Hippocampal formation (tissue), 2 donors: ENCODE measurements at regions not wholly inside any gene's neighbourhood (a gene's known extent, or its start where the extent isn't known, plus 50 kb on each side); places are given as distances from the start of the nearest gene placed in this dataset.

ENCODE experiments used
- DNase-seq, 2 donors: peaks; one replicate each; lab custom pipeline; 2025; lab: John Stamatoyannopoulos, UW

- DNase-seq, result no peak
Measured at GRCh38 chr9:3054017-3054586, 210.2 kb upstream of the PUM3 start.

DNA sequence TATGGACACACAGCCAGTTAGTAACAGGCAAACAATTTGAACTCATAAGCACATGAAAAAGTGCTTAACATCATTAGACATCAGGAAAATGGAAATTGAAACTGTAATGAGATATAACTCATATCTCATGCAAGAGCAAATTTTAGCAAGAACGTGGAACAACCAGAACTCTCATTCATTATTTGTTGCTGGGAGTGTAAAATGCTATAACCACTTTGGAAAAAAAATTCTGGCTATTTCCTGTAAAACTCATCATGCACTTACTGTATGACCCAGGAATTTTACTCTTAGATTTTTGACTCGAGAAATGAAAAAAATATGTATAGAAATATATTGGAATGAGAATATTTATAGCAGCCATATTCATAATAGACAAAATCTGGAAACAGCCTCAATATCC lies 205.7 kb upstream of the PUM3 start:
- no peak for DNase-seq

- DNase-seq, result no peak
Measured at GRCh38 chr9:3047912-3048311, 204.0 kb upstream of the PUM3 start.

- DNase-seq, result no peak
Measured at GRCh38 chr9:3045153-3045552, 201.3 kb upstream of the PUM3 start.

DNA sequence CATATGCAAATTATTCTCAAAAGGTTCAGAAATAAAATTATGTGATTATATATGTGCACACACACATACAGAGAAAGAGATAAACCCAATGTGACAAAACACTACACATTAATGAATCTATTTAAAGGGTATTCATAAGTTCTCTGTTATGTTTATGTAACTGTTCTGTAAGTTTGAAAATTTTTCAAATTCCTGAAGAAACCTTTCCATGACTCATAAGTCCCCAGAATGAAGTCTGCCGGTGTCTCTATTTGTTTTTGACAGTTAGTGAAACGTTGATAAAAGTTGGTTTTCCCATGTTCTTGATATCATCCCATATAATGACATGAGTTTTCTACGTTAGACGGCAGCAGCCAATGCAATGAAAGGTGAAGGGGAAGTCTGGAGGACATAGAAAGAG lies 199.5 kb upstream of the PUM3 start:
- DNase-seq, result no peak

DNA sequence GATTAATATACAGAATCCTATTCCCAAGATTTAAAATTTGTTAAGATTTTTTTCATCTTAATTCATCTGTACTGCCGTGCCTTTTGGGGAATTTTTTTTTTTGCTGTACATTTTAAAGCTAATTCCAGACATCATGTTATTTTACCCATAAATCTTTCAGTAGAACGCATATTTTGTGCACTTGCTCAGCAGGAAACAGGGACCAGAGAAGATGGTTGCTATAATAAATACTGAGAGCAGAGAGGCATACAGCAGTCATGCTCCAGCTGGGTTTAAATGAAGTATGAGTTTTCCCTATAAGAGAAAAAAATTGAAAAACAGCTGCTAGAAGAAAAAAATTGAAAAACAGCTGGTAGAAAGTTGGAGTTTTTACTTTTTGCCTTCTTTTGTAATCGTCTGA lies 196.9 kb upstream of the PUM3 start:
- DNase-seq, result no peak

DNA sequence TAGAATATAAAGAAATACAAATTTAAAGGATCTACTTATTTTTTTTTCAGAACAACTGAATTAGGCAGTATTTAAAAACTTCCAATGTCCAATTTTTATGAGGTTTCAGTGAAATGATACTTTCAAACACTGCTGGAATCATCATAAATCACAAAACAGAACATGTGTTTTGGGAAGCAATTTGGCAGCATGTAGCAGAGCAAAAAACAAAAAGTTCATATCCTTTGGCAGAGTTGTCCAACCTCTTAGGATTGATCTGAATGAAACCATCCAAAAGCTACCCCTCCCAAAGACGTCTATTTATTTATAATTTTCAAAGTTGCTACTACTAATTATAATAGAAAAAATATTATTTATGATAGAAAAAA lies 192.4 kb upstream of the PUM3 start:
- DNase-seq, result no peak

DNA sequence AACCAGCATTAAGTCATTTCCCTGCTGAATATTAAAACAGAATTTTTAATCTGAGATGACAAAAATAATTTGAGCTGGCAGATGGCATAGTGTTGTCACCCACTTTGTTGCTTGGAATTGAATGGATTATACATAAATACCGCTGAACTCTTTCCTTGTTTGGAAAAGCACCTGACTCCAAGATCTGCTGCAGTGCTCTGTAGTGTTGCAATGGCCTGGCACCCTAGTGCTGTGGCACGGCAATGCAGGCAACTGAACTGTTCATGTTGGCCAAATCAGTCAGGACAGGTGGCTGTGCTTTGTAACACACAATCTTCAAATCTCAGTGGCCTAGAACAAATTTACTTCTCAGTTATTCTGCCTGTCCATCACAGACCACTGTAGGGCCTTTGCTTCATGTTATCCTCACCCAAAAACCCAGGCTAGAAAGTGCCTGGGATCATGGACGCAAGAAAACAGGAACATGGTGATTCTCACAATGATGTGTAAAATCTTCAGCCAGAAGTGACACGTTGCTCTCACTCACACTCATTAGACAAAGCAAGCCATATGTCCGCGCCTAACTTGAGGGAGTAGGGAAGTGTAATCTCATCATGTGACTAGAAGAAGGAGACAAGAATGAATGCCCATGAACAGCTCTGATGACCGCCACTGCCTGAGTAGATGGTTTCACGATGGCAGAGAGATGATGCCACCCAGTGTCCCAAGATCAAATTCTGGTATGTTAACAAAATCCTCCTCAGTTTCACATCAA lies 191.9 kb upstream of the PUM3 start:
- peak in 1 of 2 donors; percentile 31 for DNase-seq

DNA sequence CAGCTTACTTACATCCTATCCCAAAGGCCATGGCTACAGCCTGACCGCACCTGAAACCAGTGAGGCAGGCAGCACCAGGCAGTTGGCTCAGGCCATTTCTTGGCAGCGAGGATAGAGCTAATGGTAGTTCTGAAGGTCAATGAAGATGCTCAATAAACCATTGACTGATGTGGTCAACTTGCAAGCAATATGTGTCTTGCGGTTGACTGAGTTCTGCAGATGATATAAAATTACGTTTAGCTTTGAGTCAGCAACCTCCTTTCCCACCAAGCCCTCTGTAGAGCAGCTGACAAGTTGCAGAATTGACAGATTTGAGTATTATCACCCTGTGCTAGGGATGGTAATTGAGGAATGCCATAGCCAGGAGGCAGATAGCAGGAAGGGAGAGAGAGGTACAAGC lies 189.0 kb upstream of the PUM3 start:
- DNase-seq, result no peak

DNA sequence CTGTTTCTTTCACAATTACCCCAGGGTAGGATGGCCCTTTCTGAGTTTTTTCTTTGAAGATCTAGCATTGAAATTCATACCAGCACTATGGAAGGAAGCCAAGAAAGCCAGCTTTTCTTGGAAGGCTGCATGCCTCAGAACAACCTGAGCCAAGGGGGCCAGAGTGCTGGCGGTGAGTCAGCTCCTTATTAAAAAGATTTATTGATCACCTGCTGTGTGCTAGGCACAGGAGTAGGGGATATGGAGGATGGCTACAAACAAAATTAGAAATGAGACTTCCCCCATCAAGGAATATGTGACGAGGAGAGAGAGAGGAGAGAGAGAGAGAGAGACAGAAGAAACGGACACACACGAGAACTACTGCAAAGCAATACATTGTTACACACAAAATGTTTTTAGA lies 184.6 kb upstream of the PUM3 start:
- no peak for DNase-seq

GRCh38 chr9:3027210-3027609 lies 183.3 kb upstream of the PUM3 start:
- no peak for DNase-seq

- DNase-seq, result no peak
Measured at GRCh38 chr9:3023449-3023848, 179.6 kb upstream of the PUM3 start.

DNA sequence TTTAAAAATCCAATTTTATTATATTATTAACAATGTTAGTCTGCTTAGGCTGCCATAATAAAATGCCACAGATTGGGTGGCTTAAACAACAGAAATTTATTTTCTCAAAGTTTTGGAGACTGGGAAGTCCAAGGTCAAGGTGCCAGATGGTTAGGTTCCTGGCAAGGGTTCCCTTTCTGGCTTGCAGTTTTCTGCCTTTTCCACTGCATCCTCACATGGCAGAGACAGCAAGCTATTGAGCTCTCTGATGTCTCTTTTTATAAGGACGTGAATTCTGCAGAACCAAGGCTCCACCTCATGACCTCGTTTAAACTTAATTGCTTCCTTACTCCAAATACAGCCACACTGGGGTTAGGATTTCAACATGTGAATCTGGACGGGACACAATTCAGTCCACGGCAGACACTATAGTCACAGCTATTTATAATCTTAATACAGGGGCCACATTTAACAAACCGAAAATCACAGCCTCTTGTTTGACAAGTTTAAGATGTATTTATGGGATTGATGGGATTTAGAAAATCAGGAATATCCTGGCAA lies 174.9 kb upstream of the PUM3 start:
- no peak for DNase-seq

DNA sequence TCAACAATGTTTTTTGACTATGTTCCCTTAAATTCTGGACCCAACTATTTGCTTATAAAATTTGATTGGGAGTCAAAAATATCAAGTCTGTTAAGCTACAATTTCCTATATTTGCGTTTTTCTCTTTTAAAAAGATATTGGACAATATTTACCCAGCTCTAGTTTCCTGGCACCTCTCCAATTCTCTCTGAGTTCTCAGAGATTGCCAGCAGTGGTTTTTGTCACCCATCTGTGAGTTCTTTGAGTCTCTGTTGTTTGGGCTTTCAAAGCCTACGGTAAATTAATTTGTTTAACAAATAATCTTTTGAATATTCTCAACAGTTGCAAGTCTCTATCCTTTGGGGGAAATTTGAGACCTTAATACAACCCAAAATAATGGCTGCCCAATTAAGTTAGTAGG lies 174.2 kb upstream of the PUM3 start:
- DNase-seq, result no peak

- no peak for DNase-seq
Measured at GRCh38 chr9:3014178-3014577, 170.3 kb upstream of the PUM3 start.

GRCh38 chr9:3012842-3013241 lies 168.9 kb upstream of the PUM3 start:
- DNase-seq, result no peak

DNA sequence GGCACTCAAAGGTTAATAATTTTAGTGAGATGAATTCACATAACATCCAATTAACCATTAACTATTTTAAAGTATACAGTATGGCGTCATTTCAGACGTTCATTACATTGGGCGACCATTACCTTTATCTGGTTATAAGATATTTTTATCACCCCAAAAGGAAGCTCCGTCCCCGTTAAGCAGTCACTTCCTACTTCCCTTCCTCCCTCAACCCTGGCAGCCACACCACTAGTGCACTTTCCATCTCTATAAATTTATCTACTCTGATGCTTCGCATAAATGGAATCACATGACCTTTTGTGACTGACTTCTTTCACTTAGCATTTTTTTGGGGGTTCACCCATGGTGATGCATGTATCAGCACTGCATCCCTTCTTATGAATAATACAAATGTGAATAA lies 168.3 kb upstream of the PUM3 start:
- DNase-seq, result no peak

GRCh38 chr9:3008091-3008490 lies 164.2 kb upstream of the PUM3 start:
- DNase-seq, result no peak

GRCh38 chr9:3007326-3007725 lies 163.4 kb upstream of the PUM3 start:
- no peak for DNase-seq

GRCh38 chr9:3006851-3007250 lies 163.0 kb upstream of the PUM3 start:
- no peak for DNase-seq

GRCh38 chr9:3004572-3004971 lies 160.7 kb upstream of the PUM3 start:
- no peak for DNase-seq

DNA sequence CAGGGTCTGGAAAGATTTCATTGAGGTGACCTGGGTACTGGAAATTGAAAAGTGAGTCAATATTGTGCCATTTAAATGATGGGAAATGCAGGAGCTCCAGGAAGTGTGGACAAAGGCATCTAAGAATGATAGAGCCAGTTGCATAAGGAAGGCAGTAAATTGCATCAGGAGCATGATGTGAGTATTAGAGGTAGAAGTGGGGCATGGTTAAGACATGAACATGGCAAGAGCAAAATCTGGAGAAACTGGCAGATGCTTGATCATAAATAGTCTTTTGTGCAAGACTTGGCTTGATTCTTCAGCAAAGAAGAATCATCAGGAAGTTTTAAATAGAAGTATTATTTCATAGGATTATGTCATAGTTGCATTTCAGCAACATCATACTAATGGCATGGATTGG lies 157.4 kb upstream of the PUM3 start:
- no peak for DNase-seq

DNA sequence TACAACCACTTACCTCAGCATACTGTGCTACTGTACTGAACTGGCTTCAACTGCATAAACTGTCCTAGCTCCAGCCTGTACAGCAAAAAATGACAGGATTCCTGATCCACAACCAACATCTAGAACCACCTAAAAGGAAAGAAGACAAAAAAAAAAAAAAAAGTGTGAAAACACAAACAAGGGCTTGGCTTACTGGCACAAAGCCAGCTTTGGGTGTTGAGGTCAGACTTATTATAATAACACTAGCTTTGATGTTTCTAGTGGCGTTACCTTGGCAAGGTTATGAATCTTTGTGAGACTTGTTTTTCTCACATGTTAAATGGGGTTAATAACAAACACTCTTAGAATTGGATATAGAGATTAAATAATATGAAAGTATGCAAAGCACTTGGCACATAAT lies 148.5 kb upstream of the PUM3 start:
- DNase-seq, result no peak

- DNase-seq, result no peak
Measured at GRCh38 chr9:2991292-2991691, 147.4 kb upstream of the PUM3 start.
